ENCODE measurements at regions not wholly inside any gene's neighbourhood (a gene's known extent, or its start where the extent isn't known, plus 50 kb on each side); places are given as distances from the start of the nearest gene placed in this dataset.

DNA sequence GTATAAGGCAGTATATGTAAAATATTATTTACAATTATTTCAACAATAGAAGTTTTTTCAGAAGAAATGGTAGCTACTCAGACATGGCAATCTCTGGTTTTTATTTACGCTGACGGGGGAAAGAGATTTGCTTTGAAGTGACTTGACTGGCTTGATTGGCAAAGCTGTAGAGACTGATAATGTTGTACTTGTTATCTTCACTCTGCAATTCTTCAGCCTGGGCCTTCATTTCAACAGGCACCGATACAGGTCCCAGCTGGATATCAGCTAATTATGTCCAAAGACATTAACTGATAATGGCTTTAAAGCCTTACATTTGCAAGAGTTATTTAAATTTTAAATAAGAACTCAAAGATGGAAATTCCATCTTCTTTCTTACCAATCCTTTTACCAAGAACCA is 151.4 kb upstream of the HS3ST3A1 start (continued):
- TF ChIP-seq POLR2AphosphoS5 (IDR thresholded peaks at IDR 0.05), result no peak

DNA sequence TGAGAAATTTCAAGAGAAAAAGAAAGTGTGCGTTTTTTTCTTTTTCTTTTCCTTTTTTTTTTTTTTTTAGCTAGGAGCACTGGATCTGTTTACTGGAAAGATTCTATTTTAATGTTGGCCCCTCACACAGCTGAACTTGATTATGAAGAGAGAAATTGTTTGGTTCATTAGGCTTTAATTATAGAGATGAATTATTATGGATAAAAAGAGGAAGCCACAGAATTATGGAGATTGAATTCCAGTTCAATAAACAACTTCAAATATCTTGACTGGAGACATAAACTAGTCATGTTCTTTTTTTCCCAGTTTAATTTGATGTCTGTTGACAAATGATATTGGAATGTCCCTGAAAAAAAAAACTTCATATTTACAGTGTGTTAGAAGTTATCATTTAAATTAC is 152.0 kb upstream of the HS3ST3A1 start:
- no peaks in the 10 kb centered on the region for H3K9me3 ChIP-seq (ENCODE audit: low read length)
- H3K27ac ChIP-seq (ENCODE audit: low read length), result no peak overlapping the region
- no peaks in the 10 kb centered on the region for H3F3A ChIP-seq (ENCODE audit: insufficient read depth, low read length, poor library complexity, severe bottlenecking)
- no peak overlapping the region for H3K9ac ChIP-seq (ENCODE audit: low read length)
- H3K4me2 ChIP-seq (ENCODE audit: low read length), result no peak overlapping the region
- H2AFZ ChIP-seq (ENCODE audit: low read depth, low read length), result no peak overlapping the region
- TF ChIP-seq POLR2AphosphoS5 (IDR thresholded peaks at IDR 0.05) (no peak), MXI1 (conservative IDR thresholded peaks at IDR 0.05; ENCODE audit: poor library complexity, severe bottlenecking) (no peak), TAF1 (IDR thresholded peaks at IDR 0.05; ENCODE audit: low read depth) (no peak), EP300 (conservative IDR thresholded peaks at IDR 0.05; ENCODE audit: poor library complexity, severe bottlenecking) (no peak), SMC3 (conservative IDR thresholded peaks at IDR 0.05; ENCODE audit: poor library complexity) (no peak), RAD21 (conservative IDR thresholded peaks at IDR 0.05) (no peak), EZH2 (IDR thresholded peaks at IDR 0.05; ENCODE audit: borderline replicate concordance, insufficient read depth, low read length, poor library complexity, severe bottlenecking) (no peak)
- TF ChIP-seq, protein P1, sequence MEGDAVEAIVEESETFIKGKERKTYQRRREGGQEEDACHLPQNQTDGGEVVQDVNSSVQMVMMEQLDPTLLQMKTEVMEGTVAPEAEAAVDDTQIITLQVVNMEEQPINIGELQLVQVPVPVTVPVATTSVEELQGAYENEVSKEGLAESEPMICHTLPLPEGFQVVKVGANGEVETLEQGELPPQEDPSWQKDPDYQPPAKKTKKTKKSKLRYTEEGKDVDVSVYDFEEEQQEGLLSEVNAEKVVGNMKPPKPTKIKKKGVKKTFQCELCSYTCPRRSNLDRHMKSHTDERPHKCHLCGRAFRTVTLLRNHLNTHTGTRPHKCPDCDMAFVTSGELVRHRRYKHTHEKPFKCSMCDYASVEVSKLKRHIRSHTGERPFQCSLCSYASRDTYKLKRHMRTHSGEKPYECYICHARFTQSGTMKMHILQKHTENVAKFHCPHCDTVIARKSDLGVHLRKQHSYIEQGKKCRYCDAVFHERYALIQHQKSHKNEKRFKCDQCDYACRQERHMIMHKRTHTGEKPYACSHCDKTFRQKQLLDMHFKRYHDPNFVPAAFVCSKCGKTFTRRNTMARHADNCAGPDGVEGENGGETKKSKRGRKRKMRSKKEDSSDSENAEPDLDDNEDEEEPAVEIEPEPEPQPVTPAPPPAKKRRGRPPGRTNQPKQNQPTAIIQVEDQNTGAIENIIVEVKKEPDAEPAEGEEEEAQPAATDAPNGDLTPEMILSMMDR (IDR thresholded peaks at IDR 0.05; ENCODE audit: poor library complexity, severe bottlenecking), result no peak
- TF ChIP-seq, protein P2, sequence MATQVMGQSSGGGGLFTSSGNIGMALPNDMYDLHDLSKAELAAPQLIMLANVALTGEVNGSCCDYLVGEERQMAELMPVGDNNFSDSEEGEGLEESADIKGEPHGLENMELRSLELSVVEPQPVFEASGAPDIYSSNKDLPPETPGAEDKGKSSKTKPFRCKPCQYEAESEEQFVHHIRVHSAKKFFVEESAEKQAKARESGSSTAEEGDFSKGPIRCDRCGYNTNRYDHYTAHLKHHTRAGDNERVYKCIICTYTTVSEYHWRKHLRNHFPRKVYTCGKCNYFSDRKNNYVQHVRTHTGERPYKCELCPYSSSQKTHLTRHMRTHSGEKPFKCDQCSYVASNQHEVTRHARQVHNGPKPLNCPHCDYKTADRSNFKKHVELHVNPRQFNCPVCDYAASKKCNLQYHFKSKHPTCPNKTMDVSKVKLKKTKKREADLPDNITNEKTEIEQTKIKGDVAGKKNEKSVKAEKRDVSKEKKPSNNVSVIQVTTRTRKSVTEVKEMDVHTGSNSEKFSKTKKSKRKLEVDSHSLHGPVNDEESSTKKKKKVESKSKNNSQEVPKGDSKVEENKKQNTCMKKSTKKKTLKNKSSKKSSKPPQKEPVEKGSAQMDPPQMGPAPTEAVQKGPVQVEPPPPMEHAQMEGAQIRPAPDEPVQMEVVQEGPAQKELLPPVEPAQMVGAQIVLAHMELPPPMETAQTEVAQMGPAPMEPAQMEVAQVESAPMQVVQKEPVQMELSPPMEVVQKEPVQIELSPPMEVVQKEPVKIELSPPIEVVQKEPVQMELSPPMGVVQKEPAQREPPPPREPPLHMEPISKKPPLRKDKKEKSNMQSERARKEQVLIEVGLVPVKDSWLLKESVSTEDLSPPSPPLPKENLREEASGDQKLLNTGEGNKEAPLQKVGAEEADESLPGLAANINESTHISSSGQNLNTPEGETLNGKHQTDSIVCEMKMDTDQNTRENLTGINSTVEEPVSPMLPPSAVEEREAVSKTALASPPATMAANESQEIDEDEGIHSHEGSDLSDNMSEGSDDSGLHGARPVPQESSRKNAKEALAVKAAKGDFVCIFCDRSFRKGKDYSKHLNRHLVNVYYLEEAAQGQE (IDR thresholded peaks at IDR 0.05; ENCODE audit: borderline replicate concordance), result no peak
- H3K36me3 ChIP-seq (ENCODE audit: insufficient read depth, low read length), result no peaks in the 10 kb centered on the region
- H3K79me2 ChIP-seq (replicated peaks; ENCODE audit: insufficient read depth, low read length), result no peaks in the 10 kb centered on the region
- no peaks in the 10 kb centered on the region for H3K27me3 ChIP-seq (ENCODE audit: insufficient read depth, low read depth, low read length)
- H3K4me3 ChIP-seq (ENCODE audit: low read length), result no peak overlapping the region
- no peaks in the 10 kb centered on the region for H4K20me1 ChIP-seq (ENCODE audit: insufficient read depth)
- H3K9me2 ChIP-seq (ENCODE audit: insufficient read depth, low read length), result no peaks in the 10 kb centered on the region

DNA sequence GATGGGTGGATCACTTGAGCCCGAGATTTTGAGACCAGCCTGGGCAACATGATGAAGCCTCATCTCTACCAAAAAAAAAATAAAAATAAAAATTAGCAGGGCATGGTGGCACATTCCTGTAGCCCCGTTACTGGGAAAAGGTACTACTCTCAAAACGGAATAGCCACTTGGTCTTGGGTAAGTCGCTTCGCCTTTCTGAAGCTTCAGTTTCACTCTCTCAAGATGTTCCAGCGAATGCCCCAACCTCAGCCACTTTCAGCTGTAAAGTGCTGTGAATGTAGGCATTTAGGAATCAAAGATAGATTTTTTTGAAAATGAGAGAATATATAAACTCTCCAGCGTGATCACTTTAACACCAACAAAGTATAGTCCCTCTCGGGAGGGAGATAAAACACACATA is 154.1 kb upstream of the HS3ST3A1 start:
- no peak overlapping the region for H3K9ac ChIP-seq (ENCODE audit: low read length)
- H3K9me3 ChIP-seq (ENCODE audit: low read length), result no peaks in the 10 kb centered on the region
- no peaks in the 10 kb centered on the region for H3K79me2 ChIP-seq (replicated peaks; ENCODE audit: insufficient read depth, low read length)
- no peak overlapping the region for H3K27ac ChIP-seq (ENCODE audit: low read length)
- no peak overlapping the region for H3K4me2 ChIP-seq (ENCODE audit: low read length)
- H3K9me2 ChIP-seq (ENCODE audit: insufficient read depth, low read length), result no peaks in the 10 kb centered on the region
- H3K27me3 ChIP-seq (ENCODE audit: insufficient read depth, low read depth, low read length), result no peaks in the 10 kb centered on the region
- H3K36me3 ChIP-seq (ENCODE audit: insufficient read depth, low read length), result no peaks in the 10 kb centered on the region
- H3K4me3 ChIP-seq (ENCODE audit: low read length), result no peak overlapping the region
- TF ChIP-seq EZH2 (IDR thresholded peaks at IDR 0.05; ENCODE audit: borderline replicate concordance, insufficient read depth, low read length, poor library complexity, severe bottlenecking), result no peak
- TF ChIP-seq POLR2AphosphoS5 (IDR thresholded peaks at IDR 0.05), result no peak
- no peak for TF ChIP-seq SMC3 (conservative IDR thresholded peaks at IDR 0.05; ENCODE audit: poor library complexity)
- TF ChIP-seq MXI1 (conservative IDR thresholded peaks at IDR 0.05; ENCODE audit: poor library complexity, severe bottlenecking), result no peak
- TF ChIP-seq TAF1 (IDR thresholded peaks at IDR 0.05; ENCODE audit: low read depth), result no peak
- no peak for TF ChIP-seq RAD21 (conservative IDR thresholded peaks at IDR 0.05)
- TF ChIP-seq, protein P2 (IDR thresholded peaks at IDR 0.05; ENCODE audit: borderline replicate concordance), result no peak
- TF ChIP-seq EP300 (conservative IDR thresholded peaks at IDR 0.05; ENCODE audit: poor library complexity, severe bottlenecking), result no peak
- TF ChIP-seq, protein P1 (IDR thresholded peaks at IDR 0.05; ENCODE audit: poor library complexity, severe bottlenecking), result no peak
- no peaks in the 10 kb centered on the region for H3F3A ChIP-seq (ENCODE audit: insufficient read depth, low read length, poor library complexity, severe bottlenecking)
- no peak overlapping the region for H2AFZ ChIP-seq (ENCODE audit: low read depth, low read length)
- H4K20me1 ChIP-seq (ENCODE audit: insufficient read depth), result no peaks in the 10 kb centered on the region
